OCI-M1 (cell line): ENCODE measurements at regions not wholly inside any gene's neighbourhood (a gene's known extent, or its start where the extent isn't known, plus 50 kb on each side); places are given as distances from the start of the nearest gene placed in this dataset.

Experiments used
- DNase-seq: peaks from one replicate; lab custom pipeline; 2025; lab: John Stamatoyannopoulos, UW

DNA sequence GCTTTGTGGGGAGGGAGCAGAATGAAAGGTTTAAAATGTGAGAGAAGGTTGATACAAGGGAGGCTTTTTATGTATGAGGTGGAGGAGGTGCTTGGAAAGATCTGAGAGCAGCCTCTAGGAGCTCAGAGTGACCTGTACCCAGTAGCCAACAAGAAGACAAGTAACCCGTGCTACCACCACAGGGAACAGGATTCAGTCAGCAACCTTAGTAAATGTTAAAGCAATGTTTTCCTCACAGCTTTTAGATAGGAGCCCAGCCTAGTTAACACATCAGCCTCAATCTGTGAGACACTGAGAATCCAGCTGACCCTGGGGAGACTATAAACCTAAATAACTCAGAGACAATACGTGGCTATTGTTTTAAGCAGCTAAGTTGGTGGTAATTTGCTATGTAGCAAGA is 194.9 kb upstream of the NT5C1B start:
- DNase-seq: no peak

DNA sequence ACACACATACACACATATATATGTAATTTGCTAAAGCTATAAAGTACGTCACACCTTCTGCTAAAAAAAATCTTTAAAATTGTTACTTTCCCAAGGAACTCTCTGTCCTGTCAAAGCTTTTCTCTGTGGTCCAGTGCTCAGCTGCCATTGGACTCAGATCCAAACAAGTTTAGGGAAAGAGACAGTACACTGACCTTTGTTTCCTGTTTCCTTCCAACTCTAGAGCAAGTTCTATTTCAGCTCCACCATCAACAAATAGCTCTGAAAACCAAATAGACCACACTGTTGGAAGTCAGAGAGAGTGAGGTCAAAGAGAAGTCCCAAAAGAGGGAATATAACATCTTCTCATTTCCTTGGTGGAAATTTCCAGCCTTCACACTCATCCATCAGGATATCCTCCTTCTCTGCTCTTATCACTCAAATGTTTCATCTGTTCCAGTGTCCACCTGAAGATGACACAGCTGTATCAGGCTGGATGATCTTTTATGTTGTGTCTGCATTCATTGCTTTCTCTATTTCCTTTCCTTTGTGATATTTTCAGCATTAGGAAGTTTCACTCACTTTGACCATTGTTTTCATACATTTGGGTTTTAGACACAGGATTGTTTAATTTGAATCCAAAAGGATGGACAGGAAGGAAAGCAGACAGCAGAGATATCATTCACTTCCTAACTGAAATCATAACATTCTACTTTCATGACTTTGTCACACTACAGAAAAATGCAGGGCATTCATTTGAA is 192.3 kb upstream of the NT5C1B start:
- no peak for DNase-seq

- no peak for DNase-seq
Observed at GRCh38 chr2:18777250-18777812, 188.0 kb upstream of the NT5C1B start.

DNA sequence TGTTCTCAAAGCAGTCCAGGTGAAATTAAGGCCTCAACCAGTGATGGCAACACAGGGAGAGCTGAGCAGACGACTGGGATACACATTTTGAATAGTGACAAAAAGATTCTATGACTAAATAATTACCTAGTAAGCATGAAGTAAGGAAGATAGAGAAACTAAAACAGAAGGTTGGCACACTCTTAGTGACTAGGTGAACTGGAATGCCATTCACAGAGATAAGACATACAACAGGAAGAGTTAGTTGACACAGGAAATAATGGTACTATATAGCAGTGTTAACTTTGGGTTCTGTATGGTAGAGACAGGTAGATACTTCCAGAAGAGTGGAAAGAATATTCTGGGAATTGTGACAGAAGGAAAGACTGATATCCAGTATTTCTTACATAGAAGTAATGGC is 181.8 kb upstream of the NT5C1B start:
- DNase-seq: no peak

DNA sequence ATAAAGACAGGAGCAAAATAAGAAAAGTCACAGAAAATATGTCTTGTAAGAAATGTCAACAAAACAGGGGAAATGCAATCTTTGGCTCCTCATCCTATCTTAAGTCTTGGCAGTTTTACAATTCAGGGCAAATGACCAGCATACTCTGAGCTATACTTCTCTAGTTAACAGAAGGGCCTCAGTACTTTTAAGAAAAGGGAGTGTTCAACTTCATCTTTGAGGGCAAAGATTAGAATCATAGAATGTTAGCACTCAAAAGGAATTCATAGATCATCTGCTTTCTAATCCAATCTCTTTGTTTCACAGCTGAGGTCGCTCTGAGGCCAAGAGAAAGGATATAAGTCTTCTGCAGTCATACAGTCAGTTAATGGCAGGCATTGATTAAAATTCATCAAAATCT is 174.0 kb upstream of the NT5C1B start:
- DNase-seq: no peak

DNA sequence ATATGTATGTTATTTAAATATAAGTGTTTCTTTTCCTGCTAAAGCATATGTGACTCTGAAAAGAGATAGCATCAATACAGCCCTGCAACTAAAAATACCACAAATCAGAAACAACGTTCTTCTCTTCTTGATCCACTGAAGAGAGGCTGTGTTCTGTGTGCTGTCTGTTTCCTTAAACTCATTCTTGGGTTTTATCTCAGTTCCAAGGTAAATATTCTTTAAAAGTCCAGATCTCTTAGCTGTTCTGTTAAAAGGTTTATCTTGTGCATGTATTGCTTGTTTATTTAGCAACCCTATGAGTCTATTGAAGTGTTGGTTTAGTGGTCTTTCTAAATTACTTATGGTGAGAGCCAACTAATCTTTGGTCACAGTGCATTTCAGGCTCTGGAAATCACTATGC is 173.3 kb upstream of the NT5C1B start:
- no peak for DNase-seq

DNA sequence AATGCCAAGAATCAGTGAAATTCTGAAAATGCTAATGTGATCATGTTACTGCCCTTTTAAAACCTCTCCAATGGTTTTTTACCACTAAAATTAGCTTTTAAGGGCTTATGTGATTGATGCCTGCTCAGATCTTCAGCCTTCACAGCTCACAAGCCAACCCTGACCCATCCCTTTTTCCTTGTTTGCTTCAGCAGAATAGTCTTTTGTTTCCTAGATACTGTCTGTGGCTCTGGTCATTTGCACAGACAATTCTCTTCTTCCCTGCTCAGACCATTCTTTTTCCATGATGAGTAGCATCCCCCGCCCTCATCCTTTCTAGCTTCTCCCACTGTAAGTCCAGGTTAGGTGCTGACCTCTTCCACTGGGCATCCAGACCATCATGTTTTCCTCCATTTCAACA is 164.9 kb upstream of the NT5C1B start:
- no peak for DNase-seq

DNA sequence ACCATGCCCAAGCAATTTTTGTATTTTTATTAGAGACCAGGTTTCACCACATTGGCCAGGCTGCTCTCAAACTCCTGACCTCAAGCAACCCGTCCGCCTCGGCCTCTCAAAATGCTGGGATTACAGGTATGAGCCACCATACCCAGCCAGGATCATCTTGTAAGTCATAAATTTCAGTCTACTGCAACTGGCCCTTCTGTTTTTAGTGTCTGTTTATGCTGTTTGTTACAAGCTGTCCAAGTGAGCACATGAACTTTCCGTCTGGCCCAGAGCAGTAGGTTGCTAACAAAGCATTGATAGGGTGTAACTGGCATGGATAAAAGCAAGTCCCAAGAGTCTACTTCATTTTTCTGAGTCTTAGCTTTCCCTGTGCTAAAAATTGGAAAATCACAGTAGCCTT is 164.4 kb upstream of the NT5C1B start:
- DNase-seq: no peak

- DNase-seq: peak; percentile 36
Observed at GRCh38 chr2:18752667-18753422, 163.5 kb upstream of the NT5C1B start.

DNA sequence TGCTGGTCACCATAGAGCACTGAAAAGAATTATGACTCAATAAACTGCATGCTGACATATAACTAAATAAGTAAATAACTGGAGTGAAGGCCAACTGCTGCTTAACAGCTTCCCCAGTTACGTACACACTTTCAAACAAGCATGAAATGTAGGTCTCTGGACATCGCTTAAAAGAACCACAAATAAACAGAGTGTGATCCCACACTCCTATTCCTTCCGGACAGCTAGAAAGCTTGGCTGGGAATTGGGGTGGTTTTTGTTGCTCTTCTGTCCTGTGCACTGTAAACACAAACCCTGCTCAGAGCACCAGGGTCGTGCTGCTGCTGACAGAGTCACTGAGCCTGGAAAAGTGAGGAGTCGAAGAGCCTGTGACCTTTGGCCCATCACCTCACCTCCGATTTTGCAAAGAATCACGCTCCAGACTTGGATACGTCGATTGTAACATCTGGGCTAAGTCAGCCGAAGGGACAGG is 162.7 kb upstream of the NT5C1B start:
- DNase-seq: no peak

GRCh38 chr2:18750672-18751554 is 161.5 kb upstream of the NT5C1B start:
- DNase-seq: no peak

DNA sequence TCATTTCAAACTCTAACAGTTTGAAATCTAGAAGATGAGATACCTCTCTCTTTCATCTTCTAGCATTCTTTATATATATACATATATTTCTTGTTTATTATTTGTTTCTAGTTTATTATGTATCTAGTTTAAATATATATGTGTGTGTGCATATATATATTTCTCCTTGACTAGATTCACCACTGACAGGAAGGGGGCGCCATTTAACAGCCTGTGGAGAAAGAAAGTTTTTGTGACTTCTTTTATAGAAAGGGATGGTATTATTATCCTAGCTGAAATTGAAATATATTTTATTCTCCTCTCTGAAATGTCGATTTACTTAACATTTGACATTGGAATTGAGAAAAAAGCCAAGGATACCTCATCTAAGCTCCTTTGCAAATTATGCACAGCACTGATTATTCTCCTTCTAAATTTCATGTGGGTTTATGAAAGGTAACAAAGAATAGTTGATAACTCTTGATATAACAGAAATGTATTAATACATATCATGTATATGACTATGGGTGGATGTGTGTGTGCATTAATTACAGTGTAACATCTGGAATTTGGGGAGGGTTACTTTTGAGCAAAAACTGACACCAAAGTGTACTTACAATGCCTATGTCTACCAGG is 160.7 kb upstream of the NT5C1B start:
- DNase-seq: peak; percentile 68

- DNase-seq: no peak
Observed at GRCh38 chr2:18745431-18746272, 156.3 kb upstream of the NT5C1B start.

GRCh38 chr2:18741895-18742732 is 152.7 kb upstream of the NT5C1B start:
- DNase-seq: no peak

DNA sequence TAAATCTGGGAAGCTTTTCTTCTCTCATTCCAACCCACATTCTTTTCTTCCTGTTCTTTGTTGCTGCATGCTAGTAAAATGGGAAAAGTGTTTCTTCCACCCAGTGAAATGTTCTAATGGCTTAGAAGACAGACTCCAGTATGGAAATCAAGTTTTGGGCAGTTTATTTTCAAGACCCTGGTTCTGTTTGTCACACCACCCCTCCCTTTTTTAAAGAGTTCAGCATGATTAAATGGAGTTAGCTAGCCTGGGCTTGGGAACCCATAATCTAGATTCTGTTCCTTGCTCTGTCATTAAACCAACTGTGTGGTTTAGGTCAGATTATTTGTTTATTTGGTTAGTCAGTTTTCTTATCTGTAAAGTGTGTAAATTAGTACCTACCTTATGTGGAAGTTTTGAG is 151.8 kb upstream of the NT5C1B start:
- no peak for DNase-seq

GRCh38 chr2:18740474-18740881 is 151.1 kb upstream of the NT5C1B start:
- DNase-seq: peak; percentile 31

GRCh38 chr2:18731666-18732065 is 142.3 kb upstream of the NT5C1B start:
- no peak for DNase-seq

DNA sequence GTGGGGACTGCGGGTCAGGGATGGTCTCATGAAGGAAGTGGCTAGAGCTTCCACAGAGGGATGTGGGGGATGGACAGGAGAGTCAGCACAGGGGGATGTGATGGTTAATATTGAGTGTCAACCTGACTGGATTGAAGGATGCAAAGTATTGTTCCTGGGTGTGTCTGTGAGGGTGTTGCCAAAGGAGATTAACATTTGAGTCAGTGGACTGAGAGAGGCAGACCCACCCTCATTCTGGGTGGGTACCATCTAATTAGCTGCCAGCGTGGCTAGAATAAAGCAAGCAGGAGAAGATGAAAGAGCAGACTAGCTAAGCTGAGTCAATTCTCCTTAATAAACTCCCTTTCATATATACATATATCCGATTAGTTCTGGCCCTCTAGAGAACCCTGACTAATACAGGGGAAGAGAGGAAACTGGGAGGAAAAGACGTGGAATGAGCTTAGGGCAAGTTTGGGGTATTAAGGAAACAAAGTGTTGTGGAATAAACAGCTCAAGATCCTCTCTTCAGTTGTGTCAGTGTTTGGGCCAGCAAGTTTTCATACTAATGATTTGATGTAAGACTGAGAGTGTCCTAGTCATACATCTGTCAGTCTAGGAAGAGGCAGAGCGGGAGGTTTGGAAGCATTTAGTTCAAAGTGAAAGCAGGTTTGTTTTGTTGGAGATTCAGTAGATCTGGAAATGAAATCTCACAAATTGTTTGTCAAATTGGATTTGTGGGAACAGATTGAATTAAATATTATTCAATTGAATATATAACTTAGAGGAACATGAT is 135.2 kb upstream of the NT5C1B start:
- DNase-seq: no peak

GRCh38 chr2:18723219-18723618 is 133.8 kb upstream of the NT5C1B start:
- no peak for DNase-seq
